Upper lobe of left lung (tissue), 4 donors: ENCODE measurements at regions not wholly inside any gene's neighbourhood (a gene's known extent, or its start where the extent isn't known, plus 50 kb on each side); places are given as distances from the start of the nearest gene placed in this dataset.

Source experiments
- CTCF ChIP-seq, 6 experiments: fragments of 450-650 bp in 4 of 6; fragments of 200-600 bp in 2 of 6; sonication (generic) in 2 of 6; IDR thresholded peaks; one replicate each; pipeline ENCODE4 v1.5.1; 2016 to 2019; ENCODE audit warnings: antibody characterized with exemption in 6 of 6
- POLR2A ChIP-seq, 4 donors: fragments of 450-650 bp; IDR thresholded peaks; one replicate each; pipeline ENCODE4 v1.5.1; 2016 to 2017; ENCODE audit warnings: antibody characterized with exemption in 4 of 4, mild to moderate bottlenecking in 2 of 4
- POLR2AphosphoS5 ChIP-seq, 2 donors: sonication (generic); formaldehyde crosslinking; IDR thresholded peaks; one replicate each; pipeline ENCODE4 v1.5.1; 2017; ENCODE audit warnings: antibody characterized with exemption in 2 of 2

GRCh38 chr5:35543408-35543807 is 74.3 kb upstream of the SPEF2 start:
- no peak for TF ChIP-seq POLR2A (IDR thresholded peaks at IDR 0.05)
- no peak for TF ChIP-seq CTCF (IDR thresholded peaks at IDR 0.05)
- no peak for TF ChIP-seq POLR2AphosphoS5 (IDR thresholded peaks at IDR 0.05)
